OCI-LY1 (cell line): ENCODE measurements at regions not wholly inside any gene's neighbourhood (a gene's known extent, or its start where the extent isn't known, plus 50 kb on each side); places are given as distances from the start of the nearest gene placed in this dataset.
"Not testable (repeated sequence)": the region's sequence is repeated elsewhere in the genome, so short reads cannot be mapped to it uniquely, and the experiment has no call there.

Experiments
- H2AFZ ChIP-seq: fragments of 200-600 bp; sonication (generic), shearing (Covaris generic); 2 replicates; pipeline ENCODE4 v1.6.0; 2014; ENCODE audit warnings: antibody characterized with exemption, mild to moderate bottlenecking, low read length
- H3F3A ChIP-seq: fragments of 200-600 bp; sonication (generic), shearing (Covaris generic); 2 replicates; pipeline ENCODE4 v1.6.0; 2014; ENCODE audit warnings: mild to moderate bottlenecking, antibody characterized with exemption, low read length, moderate library complexity; ENCODE audit not compliant: insufficient read depth
- H3K27ac ChIP-seq: fragments of 200-600 bp; sonication (generic); 2 replicates; pipeline ENCODE4 v1.5.1; 2014; ENCODE audit warnings: low read length, mixed run types, mild to moderate bottlenecking, low read depth; ENCODE audit not compliant: poor library complexity, severe bottlenecking
- H3K27me3 ChIP-seq: fragments of 200-600 bp; sonication (generic); 2 replicates; pipeline ENCODE4 v1.6.0; 2014; ENCODE audit warnings: antibody characterized with exemption, mild to moderate bottlenecking, low read length, moderate library complexity; ENCODE audit not compliant: insufficient read depth
- H3K36me3 ChIP-seq: fragments of 200-600 bp; sonication (generic); 2 replicates; pipeline ENCODE4 v1.6.1; 2014; ENCODE audit warnings: mild to moderate bottlenecking, antibody characterized with exemption, low read length, moderate library complexity, mixed read lengths; ENCODE audit not compliant: insufficient read depth
- H3K4me1 ChIP-seq: fragments of 200-600 bp; sonication (generic); 2 replicates; pipeline ENCODE4 v1.5.1; 2014; ENCODE audit warnings: mild to moderate bottlenecking, low read length, moderate library complexity; ENCODE audit not compliant: insufficient read depth, severe bottlenecking
- H3K4me2 ChIP-seq: fragments of 200-600 bp; sonication (generic), shearing (Covaris generic); 2 replicates; pipeline ENCODE4 v1.6.1; 2014; ENCODE audit warnings: low read length
- H3K4me3 ChIP-seq: fragments of 200-600 bp; sonication (generic); 2 replicates; pipeline ENCODE4 v1.5.1; 2014; ENCODE audit warnings: low read length, low read depth, mild to moderate bottlenecking, mixed read lengths; ENCODE audit not compliant: poor library complexity, severe bottlenecking
- H3K79me2 ChIP-seq: fragments of 200-600 bp; shearing (Covaris generic); 2 replicates; pipeline ENCODE4 v1.6.1; 2016; ENCODE audit warnings: mixed run types, low read length, mixed read lengths; ENCODE audit not compliant: insufficient read depth
- H3K9ac ChIP-seq: fragments of 200-600 bp; sonication (generic), shearing (Covaris generic); 2 replicates; pipeline ENCODE4 v1.6.1; 2014; ENCODE audit warnings: mild to moderate bottlenecking, low read length, mixed read lengths
- H3K9me2 ChIP-seq: fragments of 200-600 bp; sonication (generic), shearing (Covaris generic); 2 replicates; pipeline ENCODE4 v1.6.1; 2014; ENCODE audit warnings: low read depth, mild to moderate bottlenecking, low read length, mixed read lengths
- H3K9me3 ChIP-seq: fragments of 200-600 bp; shearing (Covaris generic); 2 replicates; pipeline ENCODE4 v1.6.1; 2014; ENCODE audit warnings: low read length, mixed read lengths
- H4K20me1 ChIP-seq: fragments of 200-600 bp; sonication (generic), shearing (Covaris generic); 2 replicates; pipeline ENCODE4 v1.6.0; 2016; ENCODE audit warnings: mild to moderate bottlenecking, low read length; ENCODE audit not compliant: insufficient read depth
- CTCF ChIP-seq: fragments of 200-600 bp; sonication (generic), shearing (Covaris generic); IDR thresholded peaks from 2 replicates; pipeline ENCODE4 v1.5.1; 2017; ENCODE audit warnings: mild to moderate bottlenecking, antibody characterized with exemption, low read length, moderate library complexity, mixed read lengths
- EZH2 ChIP-seq: fragments of 200-600 bp; sonication (generic), shearing (Covaris generic); IDR thresholded peaks from 2 replicates; pipeline ENCODE4 v1.8.0; 2017; ENCODE audit warnings: borderline replicate concordance, mixed run types, mild to moderate bottlenecking, antibody characterized with exemption, low read length, moderate library complexity, mixed read lengths

- no peak overlapping the region for H3K4me3 ChIP-seq
- no peaks in the 10 kb centered on the region for H3K9me3 ChIP-seq
- H3K79me2 ChIP-seq: no peaks in the 10 kb centered on the region
- H3K9ac ChIP-seq: no peak overlapping the region
- H3K4me2 ChIP-seq: no peak overlapping the region
- no peaks in the 10 kb centered on the region for H3K4me1 ChIP-seq
- H3F3A ChIP-seq: no peaks in the 10 kb centered on the region
- H3K27me3 ChIP-seq: no peaks in the 10 kb centered on the region
- H4K20me1 ChIP-seq: no peaks in the 10 kb centered on the region
- H3K27ac ChIP-seq: no peak overlapping the region
- no peaks in the 10 kb centered on the region for H3K36me3 ChIP-seq
- H3K9me2 ChIP-seq: no peaks in the 10 kb centered on the region
- no peak for TF ChIP-seq CTCF
- no peak for TF ChIP-seq EZH2
- no peak overlapping the region for H2AFZ ChIP-seq
Observed at GRCh38 chr12:37666069-37666781, 650.3 kb upstream of the ALG10B start.

GRCh38 chr12:37668557-37668956 is 648.0 kb upstream of the ALG10B start:
- H3K79me2 ChIP-seq, H3K4me1 ChIP-seq, H4K20me1 ChIP-seq, H3K27ac ChIP-seq, H3K4me3 ChIP-seq, H3K9me2 ChIP-seq, H3K9me3 ChIP-seq, H2AFZ ChIP-seq, H3K36me3 ChIP-seq, H3F3A ChIP-seq, H3K27me3 ChIP-seq, H3K4me2 ChIP-seq, H3K9ac ChIP-seq: not testable (repeated sequence)
- TF ChIP-seq CTCF: peak; percentile 20; the same call in 1 of the 2 replicates

GRCh38 chr12:37672655-37673260 is 643.8 kb upstream of the ALG10B start:
- H3K27ac ChIP-seq: no peak overlapping the region
- no peak overlapping the region for H2AFZ ChIP-seq
- H3K4me3 ChIP-seq: no peak overlapping the region
- H3K4me2 ChIP-seq: no peak overlapping the region
- H3K4me1 ChIP-seq: no peaks in the 10 kb centered on the region
- no peaks in the 10 kb centered on the region for H3K9me2 ChIP-seq
- H3K9me3 ChIP-seq: no peaks in the 10 kb centered on the region
- H3K36me3 ChIP-seq: no peaks in the 10 kb centered on the region
- H4K20me1 ChIP-seq: no peaks in the 10 kb centered on the region
- no peaks in the 10 kb centered on the region for H3K27me3 ChIP-seq
- TF ChIP-seq EZH2 (no peak), CTCF (peak; percentile 58; the same call in 1 of the 2 replicates)
- no peaks in the 10 kb centered on the region for H3K79me2 ChIP-seq
- no peaks in the 10 kb centered on the region for H3F3A ChIP-seq
- no peak overlapping the region for H3K9ac ChIP-seq
